ENCODE measurements at regions not wholly inside any gene's neighbourhood (a gene's known extent, or its start where the extent isn't known, plus 50 kb on each side); places are given as distances from the start of the nearest gene placed in this dataset.

DNA sequence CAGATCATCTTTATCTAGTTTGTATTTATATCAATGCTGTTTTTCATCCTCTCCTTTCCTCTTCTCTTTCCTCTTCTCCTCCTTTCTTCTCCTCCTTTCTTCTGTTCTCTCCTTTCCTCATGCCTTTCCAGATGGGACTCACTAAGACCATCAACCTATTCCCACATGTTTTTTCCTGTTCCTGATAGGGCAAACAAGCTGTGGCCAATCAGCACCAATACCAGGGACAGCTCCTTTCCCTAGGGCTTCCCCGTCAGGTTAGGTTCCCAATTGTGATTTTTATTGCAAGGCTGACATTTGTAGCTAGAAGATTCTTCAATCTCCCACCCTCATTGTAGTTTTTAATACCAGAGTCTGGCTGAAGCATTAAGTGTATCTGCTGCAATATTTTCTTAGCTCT lies 76.3 kb upstream of the COL8A1 start:
- no peak for TF ChIP-seq POLR2AphosphoS5 (IDR thresholded peaks at IDR 0.05)
- TF ChIP-seq, protein P1, sequence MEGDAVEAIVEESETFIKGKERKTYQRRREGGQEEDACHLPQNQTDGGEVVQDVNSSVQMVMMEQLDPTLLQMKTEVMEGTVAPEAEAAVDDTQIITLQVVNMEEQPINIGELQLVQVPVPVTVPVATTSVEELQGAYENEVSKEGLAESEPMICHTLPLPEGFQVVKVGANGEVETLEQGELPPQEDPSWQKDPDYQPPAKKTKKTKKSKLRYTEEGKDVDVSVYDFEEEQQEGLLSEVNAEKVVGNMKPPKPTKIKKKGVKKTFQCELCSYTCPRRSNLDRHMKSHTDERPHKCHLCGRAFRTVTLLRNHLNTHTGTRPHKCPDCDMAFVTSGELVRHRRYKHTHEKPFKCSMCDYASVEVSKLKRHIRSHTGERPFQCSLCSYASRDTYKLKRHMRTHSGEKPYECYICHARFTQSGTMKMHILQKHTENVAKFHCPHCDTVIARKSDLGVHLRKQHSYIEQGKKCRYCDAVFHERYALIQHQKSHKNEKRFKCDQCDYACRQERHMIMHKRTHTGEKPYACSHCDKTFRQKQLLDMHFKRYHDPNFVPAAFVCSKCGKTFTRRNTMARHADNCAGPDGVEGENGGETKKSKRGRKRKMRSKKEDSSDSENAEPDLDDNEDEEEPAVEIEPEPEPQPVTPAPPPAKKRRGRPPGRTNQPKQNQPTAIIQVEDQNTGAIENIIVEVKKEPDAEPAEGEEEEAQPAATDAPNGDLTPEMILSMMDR (IDR thresholded peaks at IDR 0.05) = no peak
- no peak for TF ChIP-seq POLR2A (IDR thresholded peaks at IDR 0.05)
- no peak for TF ChIP-seq EP300 (IDR thresholded peaks at IDR 0.05)

All from upper lobe of left lung (tissue), 4 donors.